ENCODE measurements at regions not wholly inside any gene's neighbourhood (a gene's known extent, or its start where the extent isn't known, plus 50 kb on each side); places are given as distances from the start of the nearest gene placed in this dataset.

- Histone ChIP-seq H3K9me3 (ENCODE audit: insufficient read depth, low read depth, low read length) (no peaks in the 10 kb centered on the region), H3K36me3 (ENCODE audit: insufficient read depth, low read length) (no peaks in the 10 kb centered on the region), H3K4me3 (ENCODE audit: low read length) (no peak overlapping the region), H3K4me1 (ENCODE audit: insufficient read depth, low read length) (peaks cover 10% of the 10 kb centered on the region; the same call in 1 of the 2 replicates), H3K27me3 (ENCODE audit: insufficient read depth, low read length) (0 out of 2 replicates have a peak, but pooled peaks cover 3% of the 10 kb centered on the region), H3K27ac (ENCODE audit: low read depth, low read length) (no peak overlapping the region), H3K9ac (ENCODE audit: low read depth, low read length) (no peak overlapping the region)
- WGBS, result 88% methylated on average over 3 of the region's 3 CpGs
Observed at GRCh38 chr5:158127536-158127935, 268.6 kb upstream of the CLINT1 start.

GRCh38 chr5:158126442-158127405 lies 267.8 kb upstream of the CLINT1 start:
- Histone ChIP-seq H3K9me3 (ENCODE audit: insufficient read depth, low read depth, low read length) (no peaks in the 10 kb centered on the region), H3K27me3 (ENCODE audit: insufficient read depth, low read length) (0 out of 2 replicates have a peak, but pooled peaks cover 4% of the 10 kb centered on the region), H3K4me1 (ENCODE audit: insufficient read depth, low read length) (peaks cover 10% of the 10 kb centered on the region; the same call in 1 of the 2 replicates), H3K36me3 (ENCODE audit: insufficient read depth, low read length) (no peaks in the 10 kb centered on the region), H3K27ac (ENCODE audit: low read depth, low read length) (no peak overlapping the region), H3K9ac (ENCODE audit: low read depth, low read length) (no peak overlapping the region), H3K4me3 (ENCODE audit: low read length) (no peak overlapping the region)
- WGBS, result 86% methylated on average over 10 of the region's 11 CpGs

- WGBS, result 67% methylated on average over 1 of the region's 3 CpGs
- Histone ChIP-seq H3K9me3 (ENCODE audit: insufficient read depth, low read depth, low read length) (no peaks in the 10 kb centered on the region), H3K9ac (ENCODE audit: low read depth, low read length) (no peak overlapping the region), H3K4me1 (ENCODE audit: insufficient read depth, low read length) (peaks cover 10% of the 10 kb centered on the region; the same call in 1 of the 2 replicates), H3K27ac (ENCODE audit: low read depth, low read length) (no peak overlapping the region), H3K36me3 (ENCODE audit: insufficient read depth, low read length) (no peaks in the 10 kb centered on the region), H3K4me3 (ENCODE audit: low read length) (no peak overlapping the region), H3K27me3 (ENCODE audit: insufficient read depth, low read length) (peaks cover 12% of the 10 kb centered on the region)
Observed at GRCh38 chr5:158124606-158125316, 265.8 kb upstream of the CLINT1 start.

GRCh38 chr5:158123595-158123994 lies 264.6 kb upstream of the CLINT1 start:
- WGBS, result 84% methylated on average over 3 of the region's 3 CpGs
- Histone ChIP-seq H3K9ac (ENCODE audit: low read depth, low read length) (no peak overlapping the region), H3K27me3 (ENCODE audit: insufficient read depth, low read length) (peaks cover 19% of the 10 kb centered on the region), H3K4me3 (ENCODE audit: low read length) (no peak overlapping the region), H3K4me1 (ENCODE audit: insufficient read depth, low read length) (peaks cover 10% of the 10 kb centered on the region; the same call in 1 of the 2 replicates), H3K27ac (ENCODE audit: low read depth, low read length) (no peak overlapping the region), H3K36me3 (ENCODE audit: insufficient read depth, low read length) (no peaks in the 10 kb centered on the region), H3K9me3 (ENCODE audit: insufficient read depth, low read depth, low read length) (no peaks in the 10 kb centered on the region)

GRCh38 chr5:158121678-158122077 lies 262.7 kb upstream of the CLINT1 start:
- H3K4me1 ChIP-seq (ENCODE audit: insufficient read depth, low read length), result peaks cover 10% of the 10 kb centered on the region; the same call in 1 of the 2 replicates
- H3K9ac ChIP-seq (ENCODE audit: low read depth, low read length), result no peak overlapping the region
- peaks cover 19% of the 10 kb centered on the region for H3K27me3 ChIP-seq (ENCODE audit: insufficient read depth, low read length)
- H3K9me3 ChIP-seq (ENCODE audit: insufficient read depth, low read depth, low read length), result no peaks in the 10 kb centered on the region
- H3K36me3 ChIP-seq (ENCODE audit: insufficient read depth, low read length), result no peaks in the 10 kb centered on the region
- WGBS, result 86% methylated on average over 1 of the region's 1 CpG
- H3K4me3 ChIP-seq (ENCODE audit: low read length), result no peak overlapping the region
- H3K27ac ChIP-seq (ENCODE audit: low read depth, low read length), result no peak overlapping the region

GRCh38 chr5:158120760-158121159 lies 261.8 kb upstream of the CLINT1 start:
- peaks cover 19% of the 10 kb centered on the region for H3K27me3 ChIP-seq (ENCODE audit: insufficient read depth, low read length)
- no peak overlapping the region for H3K4me3 ChIP-seq (ENCODE audit: low read length)
- no peak overlapping the region for H3K27ac ChIP-seq (ENCODE audit: low read depth, low read length)
- H3K4me1 ChIP-seq (ENCODE audit: insufficient read depth, low read length), result peaks cover 10% of the 10 kb centered on the region; the same call in 1 of the 2 replicates
- no peak overlapping the region for H3K9ac ChIP-seq (ENCODE audit: low read depth, low read length)
- 90% methylated on average over 1 of the region's 1 CpG for WGBS
- H3K9me3 ChIP-seq (ENCODE audit: insufficient read depth, low read depth, low read length), result no peaks in the 10 kb centered on the region
- H3K36me3 ChIP-seq (ENCODE audit: insufficient read depth, low read length), result no peaks in the 10 kb centered on the region

- Histone ChIP-seq H3K27ac (ENCODE audit: low read depth, low read length) (no peak overlapping the region), H3K9me3 (ENCODE audit: insufficient read depth, low read depth, low read length) (no peaks in the 10 kb centered on the region), H3K4me3 (ENCODE audit: low read length) (no peak overlapping the region), H3K27me3 (ENCODE audit: insufficient read depth, low read length) (peaks cover 19% of the 10 kb centered on the region), H3K9ac (ENCODE audit: low read depth, low read length) (no peak overlapping the region), H3K4me1 (ENCODE audit: insufficient read depth, low read length) (peaks cover 6% of the 10 kb centered on the region; the same call in 1 of the 2 replicates), H3K36me3 (ENCODE audit: insufficient read depth, low read length) (no peaks in the 10 kb centered on the region)
- WGBS, result 92% methylated on average over 4 of the region's 5 CpGs
Observed at GRCh38 chr5:158119961-158120723, 261.2 kb upstream of the CLINT1 start.

GRCh38 chr5:158117467-158118160 lies 258.7 kb upstream of the CLINT1 start:
- Histone ChIP-seq H3K9ac (ENCODE audit: low read depth, low read length) (no peak overlapping the region), H3K36me3 (ENCODE audit: insufficient read depth, low read length) (no peaks in the 10 kb centered on the region), H3K4me1 (ENCODE audit: insufficient read depth, low read length) (no peaks in the 10 kb centered on the region), H3K4me3 (ENCODE audit: low read length) (no peak overlapping the region), H3K27me3 (ENCODE audit: insufficient read depth, low read length) (peaks cover 17% of the 10 kb centered on the region), H3K27ac (ENCODE audit: low read depth, low read length) (no peak overlapping the region), H3K9me3 (ENCODE audit: insufficient read depth, low read depth, low read length) (no peaks in the 10 kb centered on the region)
- WGBS, result 95% methylated on average over 5 of the region's 6 CpGs

- Histone ChIP-seq H3K9me3 (ENCODE audit: insufficient read depth, low read depth, low read length) (no peaks in the 10 kb centered on the region), H3K4me3 (ENCODE audit: low read length) (no peak overlapping the region), H3K36me3 (ENCODE audit: insufficient read depth, low read length) (no peaks in the 10 kb centered on the region), H3K9ac (ENCODE audit: low read depth, low read length) (no peak overlapping the region), H3K27ac (ENCODE audit: low read depth, low read length) (no peak overlapping the region), H3K27me3 (ENCODE audit: insufficient read depth, low read length) (peaks cover 15% of the 10 kb centered on the region), H3K4me1 (ENCODE audit: insufficient read depth, low read length) (no peaks in the 10 kb centered on the region)
- 94% methylated on average over 1 of the region's 2 CpGs for WGBS
Observed at GRCh38 chr5:158116965-158117364, 258.0 kb upstream of the CLINT1 start.

- Histone ChIP-seq H3K27ac (ENCODE audit: low read depth, low read length) (no peak overlapping the region), H3K4me1 (ENCODE audit: insufficient read depth, low read length) (no peaks in the 10 kb centered on the region), H3K4me3 (ENCODE audit: low read length) (no peak overlapping the region), H3K9me3 (ENCODE audit: insufficient read depth, low read depth, low read length) (no peaks in the 10 kb centered on the region), H3K27me3 (ENCODE audit: insufficient read depth, low read length) (peaks cover 12% of the 10 kb centered on the region; the same call in 1 of the 2 replicates), H3K9ac (ENCODE audit: low read depth, low read length) (no peak overlapping the region), H3K36me3 (ENCODE audit: insufficient read depth, low read length) (no peaks in the 10 kb centered on the region)
- 71% methylated on average over 1 of the region's 1 CpG for WGBS
Observed at GRCh38 chr5:158115468-158115867, 256.5 kb upstream of the CLINT1 start.
